PC-3 (cell line): ENCODE measurements at regions not wholly inside any gene's neighbourhood (a gene's known extent, or its start where the extent isn't known, plus 50 kb on each side); places are given as distances from the start of the nearest gene placed in this dataset.

ENCODE experiments used
- ATAC-seq: fragments of 200-7000 bp; cut with Tn5 transposase; 2 replicates; pipeline ENCODE4 v1.9.1; 2020; ENCODE audit warnings: mild to moderate bottlenecking, moderate library complexity
- BruUV-seq: library from RNA; stranded (reverse); fragments of 400-500 nt; replicated peaks from 2 replicates; lab custom pipeline; 2021; lab: Mats Ljungman, UMichigan
- CTCF ChIA-PET: fragments of 300-600 bp; sonication (Branson Sonifier 250); formaldehyde crosslinking; loops from one replicate; lab custom pipeline; 2022; ENCODE audit warnings: antibody characterized with exemption; lab: Charles Lee
- POLR2A ChIA-PET: fragments of 300-600 bp; sonication (Branson Sonifier 250); formaldehyde crosslinking; loops from one replicate; lab custom pipeline; 2022; ENCODE audit warnings: antibody characterized with exemption; ENCODE audit not compliant: unreplicated experiment; lab: Charles Lee
- DNase-seq: peaks from one replicate; pipeline ENCODE4 v3.0.0-alpha.2; 2015
- H2AFZ ChIP-seq: fragments of 300-600 bp; sonication (generic); 2 replicates; pipeline ENCODE4 v1.6.0; 2016; ENCODE audit warnings: antibody characterized with exemption, low read length
- H3F3A ChIP-seq: fragments of 300-600 bp; sonication (generic); one replicate; pipeline ENCODE4 v1.6.0; 2017; ENCODE audit warnings: antibody characterized with exemption, low read length, control low read depth, mild to moderate bottlenecking; ENCODE audit not compliant: unreplicated experiment
- H3K27ac ChIP-seq: fragments of 300-600 bp; sonication (generic); 2 replicates; pipeline ENCODE4 v1.5.1; 2016; ENCODE audit warnings: mild to moderate bottlenecking, low read length
- H3K27me3 ChIP-seq: fragments of 300-600 bp; sonication (generic); 2 replicates; pipeline ENCODE4 v1.6.1; 2016; ENCODE audit warnings: low read length, mixed read lengths
- H3K36me3 ChIP-seq: fragments of 300-600 bp; sonication (generic); 2 replicates; pipeline ENCODE4 v1.6.1; 2016; ENCODE audit warnings: low read depth, mixed run types, low read length, mixed read lengths
- H3K4me1 ChIP-seq: fragments of 300-600 bp; sonication (generic); 2 replicates; pipeline ENCODE4 v1.5.1; 2016; ENCODE audit warnings: low read length; ENCODE audit not compliant: insufficient read depth
- H3K4me2 ChIP-seq: fragments of 300-600 bp; sonication (generic); 2 replicates; pipeline ENCODE4 v1.6.0; 2016; ENCODE audit warnings: low read length
- H3K4me3 ChIP-seq: fragments of 300-600 bp; sonication (generic); 2 replicates; pipeline ENCODE4 v1.5.1; 2016; ENCODE audit warnings: mild to moderate bottlenecking, low read length, mixed read lengths
- H3K79me2 ChIP-seq: fragments of 300-600 bp; sonication (generic); 2 replicates; pipeline ENCODE4 v1.6.1; 2017; ENCODE audit warnings: low read length, mixed read lengths
- H3K9ac ChIP-seq: fragments of 300-600 bp; sonication (generic); 2 replicates; pipeline ENCODE4 v1.6.0; 2016; ENCODE audit warnings: mild to moderate bottlenecking, low read length
- H3K9me2 ChIP-seq: fragments of 300-600 bp; sonication (generic); replicated peaks from 2 replicates; pipeline ENCODE4 v1.6.1; 2016; ENCODE audit warnings: mixed run types, low read length, mixed read lengths
- H3K9me3 ChIP-seq: fragments of 300-600 bp; sonication (generic); 2 replicates; pipeline ENCODE4 v1.6.1; 2016; ENCODE audit warnings: low read length, mixed read lengths
- H4K20me1 ChIP-seq: fragments of 300-600 bp; sonication (generic); 2 replicates; pipeline ENCODE4 v1.6.1; 2016; ENCODE audit warnings: low read length, mixed read lengths
- EZH2 ChIP-seq: fragments of 300-600 bp; sonication (generic); IDR thresholded peaks from one replicate; pipeline ENCODE4 v1.6.1; 2017; ENCODE audit warnings: antibody characterized with exemption, mild to moderate bottlenecking, low read length; ENCODE audit not compliant: unreplicated experiment
- EZH2phosphoT487 ChIP-seq: fragments of 300-600 bp; sonication (generic); IDR thresholded peaks from 2 replicates; pipeline ENCODE4 v1.6.1; 2018; ENCODE audit warnings: mild to moderate bottlenecking, antibody characterized with exemption, low read length, borderline replicate concordance
- intact Hi-C: fragments of 100-400 bp; cut with micrococcal nuclease; formaldehyde crosslinking; loops from 2 replicates; pipeline ENCODE4 v1.9.0; 2023
- TF ChIP-seq, protein P1 (sequence below): fragments of 300-600 bp; sonication (generic); conservative IDR thresholded peaks from 2 replicates; pipeline ENCODE4 v1.5.1; 2017; ENCODE audit warnings: antibody characterized with exemption, low read depth, mild to moderate bottlenecking, low read length

DNA sequence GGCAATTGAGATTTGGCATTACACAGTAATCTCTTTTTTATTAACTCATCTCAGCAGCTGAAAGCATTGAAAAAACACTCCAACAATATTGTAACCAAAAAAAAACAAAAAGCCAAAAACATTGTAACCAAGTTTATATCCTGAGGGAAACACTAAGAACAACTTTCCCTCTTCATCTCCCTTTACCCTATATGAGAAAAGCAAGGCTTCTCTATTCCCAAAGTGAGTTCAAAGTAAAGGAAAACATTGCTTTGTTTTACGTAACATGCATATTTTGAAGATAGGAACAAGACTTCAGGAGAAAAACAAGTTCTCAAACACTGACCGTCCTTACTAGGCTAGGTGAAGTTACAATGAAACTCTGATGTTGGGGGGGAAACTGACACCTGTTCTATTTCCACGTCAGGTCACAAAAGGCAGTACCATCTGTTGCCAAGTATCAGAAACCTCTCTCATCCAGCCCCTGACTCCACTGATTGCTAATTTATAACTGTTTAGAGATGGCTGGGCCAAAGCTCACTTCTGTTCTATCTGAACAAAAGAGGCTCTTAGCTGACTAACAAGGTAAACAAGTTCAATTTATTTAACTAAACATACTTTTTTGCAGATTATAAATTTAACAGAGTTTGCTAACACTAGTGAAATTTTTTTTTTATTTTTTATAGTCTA is 67.9 kb upstream of the PLXNC1 start:
- no peaks in the 10 kb centered on the region for H3K9me2 ChIP-seq
- no TSS peak for BruUV-seq
- no peaks in the 10 kb centered on the region for H4K20me1 ChIP-seq
- CTCF ChIA-PET: no interaction called here
- DNase-seq (no peak), ATAC-seq (peak; percentile 79)
- no peaks in the 10 kb centered on the region for H3F3A ChIP-seq
- no peak overlapping the region for H2AFZ ChIP-seq
- no peak overlapping the region for H3K4me2 ChIP-seq
- H3K4me3 ChIP-seq: no peak overlapping the region
- intact Hi-C loops: no loop called here
- H3K9me3 ChIP-seq: no peaks in the 10 kb centered on the region
- no peaks in the 10 kb centered on the region for H3K36me3 ChIP-seq
- no peak overlapping the region for H3K9ac ChIP-seq
- H3K27ac ChIP-seq: no peak overlapping the region
- no peaks in the 10 kb centered on the region for H3K79me2 ChIP-seq
- POLR2A ChIA-PET: no interaction called here
- H3K27me3 ChIP-seq: no peaks in the 10 kb centered on the region
- TF ChIP-seq, protein P1, sequence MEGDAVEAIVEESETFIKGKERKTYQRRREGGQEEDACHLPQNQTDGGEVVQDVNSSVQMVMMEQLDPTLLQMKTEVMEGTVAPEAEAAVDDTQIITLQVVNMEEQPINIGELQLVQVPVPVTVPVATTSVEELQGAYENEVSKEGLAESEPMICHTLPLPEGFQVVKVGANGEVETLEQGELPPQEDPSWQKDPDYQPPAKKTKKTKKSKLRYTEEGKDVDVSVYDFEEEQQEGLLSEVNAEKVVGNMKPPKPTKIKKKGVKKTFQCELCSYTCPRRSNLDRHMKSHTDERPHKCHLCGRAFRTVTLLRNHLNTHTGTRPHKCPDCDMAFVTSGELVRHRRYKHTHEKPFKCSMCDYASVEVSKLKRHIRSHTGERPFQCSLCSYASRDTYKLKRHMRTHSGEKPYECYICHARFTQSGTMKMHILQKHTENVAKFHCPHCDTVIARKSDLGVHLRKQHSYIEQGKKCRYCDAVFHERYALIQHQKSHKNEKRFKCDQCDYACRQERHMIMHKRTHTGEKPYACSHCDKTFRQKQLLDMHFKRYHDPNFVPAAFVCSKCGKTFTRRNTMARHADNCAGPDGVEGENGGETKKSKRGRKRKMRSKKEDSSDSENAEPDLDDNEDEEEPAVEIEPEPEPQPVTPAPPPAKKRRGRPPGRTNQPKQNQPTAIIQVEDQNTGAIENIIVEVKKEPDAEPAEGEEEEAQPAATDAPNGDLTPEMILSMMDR: no peak
- no peak for TF ChIP-seq EZH2
- TF ChIP-seq EZH2phosphoT487: no peak
- no peaks in the 10 kb centered on the region for H3K4me1 ChIP-seq

DNA sequence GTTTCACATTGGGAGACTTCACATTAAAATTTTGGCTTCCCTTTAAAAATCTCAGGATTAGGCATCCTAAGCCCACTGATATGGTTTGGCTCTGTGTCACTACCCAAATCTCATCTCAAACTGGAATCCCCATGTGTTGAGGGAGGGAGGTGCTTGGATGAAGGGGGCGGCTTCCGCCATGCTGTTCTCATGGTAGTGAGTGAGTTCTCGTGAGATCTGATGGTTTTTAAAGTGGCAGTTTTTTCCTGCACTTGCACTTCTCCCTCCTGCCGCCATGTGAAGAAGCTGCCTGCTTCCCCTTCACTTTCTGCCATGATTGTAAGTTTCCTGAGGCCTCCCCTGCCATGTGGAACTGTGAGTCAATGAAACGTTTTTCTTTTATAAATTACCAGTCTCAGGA is 65.7 kb upstream of the PLXNC1 start:
- H3K79me2 ChIP-seq: no peaks in the 10 kb centered on the region
- no peaks in the 10 kb centered on the region for H3K36me3 ChIP-seq
- no peak overlapping the region for H2AFZ ChIP-seq
- no peak overlapping the region for H3K9ac ChIP-seq
- no TSS peak for BruUV-seq
- H3K4me3 ChIP-seq: no peak overlapping the region
- TF ChIP-seq, protein P1: no peak
- TF ChIP-seq EZH2 (no peak), EZH2phosphoT487 (no peak)
- H4K20me1 ChIP-seq: no peaks in the 10 kb centered on the region
- ATAC-seq (no peak), DNase-seq (no peak)
- no peaks in the 10 kb centered on the region for H3K4me1 ChIP-seq
- intact Hi-C loops: no loop called here
- H3K9me2 ChIP-seq: no peaks in the 10 kb centered on the region
- no peak overlapping the region for H3K27ac ChIP-seq
- CTCF ChIA-PET: no interaction called here
- no peaks in the 10 kb centered on the region for H3F3A ChIP-seq
- H3K4me2 ChIP-seq: no peak overlapping the region
- POLR2A ChIA-PET: interaction anchor here (0.7 kb wide), 1 partner anchor 54 kb away, joined by 4 read pairs; no protein-coding TSS in a partner anchor
- no peaks in the 10 kb centered on the region for H3K27me3 ChIP-seq
- no peaks in the 10 kb centered on the region for H3K9me3 ChIP-seq

DNA sequence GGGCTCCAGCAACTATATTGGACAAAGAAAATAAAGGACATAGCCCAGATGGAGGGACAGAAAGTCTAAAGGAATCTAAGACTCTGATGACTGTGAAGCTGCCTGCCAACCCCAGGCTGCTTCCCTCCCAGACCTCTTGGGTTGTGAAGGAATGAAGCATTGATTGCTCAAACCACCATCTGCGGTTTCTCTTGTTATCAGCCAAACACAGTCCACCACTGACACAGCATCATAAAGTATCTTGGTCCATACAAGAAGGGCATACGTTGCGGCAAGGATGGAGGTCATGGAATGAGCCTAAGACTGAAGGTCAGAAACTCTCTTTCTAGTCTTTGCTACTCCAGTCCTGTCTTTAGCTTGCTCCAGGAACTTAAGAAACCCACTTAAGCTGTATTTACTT is 58.5 kb upstream of the PLXNC1 start:
- H3K79me2 ChIP-seq: no peaks in the 10 kb centered on the region
- no peaks in the 10 kb centered on the region for H3K9me3 ChIP-seq
- H3K36me3 ChIP-seq: no peaks in the 10 kb centered on the region
- H4K20me1 ChIP-seq: no peaks in the 10 kb centered on the region
- no peaks in the 10 kb centered on the region for H3F3A ChIP-seq
- H3K4me1 ChIP-seq: peaks cover 15% of the 10 kb centered on the region
- no peak overlapping the region for H3K27ac ChIP-seq
- POLR2A ChIA-PET: no interaction called here
- H3K9me2 ChIP-seq: no peaks in the 10 kb centered on the region
- H3K9ac ChIP-seq: no peak overlapping the region
- no peak for ATAC-seq
- H3K27me3 ChIP-seq: no peaks in the 10 kb centered on the region
- no peak overlapping the region for H3K4me3 ChIP-seq
- CTCF ChIA-PET: no interaction called here
- no TSS peak for BruUV-seq
- no peak overlapping the region for H3K4me2 ChIP-seq
- TF ChIP-seq, protein P1: no peak
- no peak for TF ChIP-seq EZH2phosphoT487
- no peak for TF ChIP-seq EZH2
- intact Hi-C loops: no loop called here
- no peak for DNase-seq
- no peak overlapping the region for H2AFZ ChIP-seq
